PFSK-1 (cell line): ENCODE measurements at regions not wholly inside any gene's neighbourhood (a gene's known extent, or its start where the extent isn't known, plus 50 kb on each side); places are given as distances from the start of the nearest gene placed in this dataset.

Source experiments
- FOXP2 ChIP-seq: optimal IDR thresholded peaks from 2 replicates; pipeline ENCODE3; 2011; ENCODE audit warnings: borderline replicate concordance, control low read depth, inconsistent platforms; ENCODE audit not compliant: insufficient read depth; ENCODE audit errors: extremely low read length, extremely low read depth
- POLR2AphosphoS5 ChIP-seq: IDR thresholded peaks from 2 replicates; pipeline ENCODE4 v1.6.1; 2012; ENCODE audit warnings: low read depth, mild to moderate bottlenecking, control low read depth, low read length, moderate library complexity
- SIN3A ChIP-seq: IDR thresholded peaks from 2 replicates; pipeline ENCODE4 v1.6.1; 2012; ENCODE audit warnings: mild to moderate bottlenecking, low read length, moderate library complexity, borderline replicate concordance; ENCODE audit not compliant: insufficient read depth
- TAF1 ChIP-seq: IDR thresholded peaks from 2 replicates; pipeline ENCODE4 v1.6.1; 2012; ENCODE audit warnings: low read length, control low read depth, borderline replicate concordance; ENCODE audit not compliant: insufficient read depth
- TF ChIP-seq, protein P1 (sequence below), 2 experiments: IDR thresholded peaks; 2 replicates each; pipeline versions ENCODE4 v1.6.1 to v1.8.0; 2011 to 2012; ENCODE audit warnings: low read depth in 2 of 2, low read length in 2 of 2, control low read depth in 1 of 2, inconsistent platforms in 1 of 2, mild to moderate bottlenecking in 1 of 2, moderate library complexity in 1 of 2; ENCODE audit not compliant: insufficient read depth in 1 of 2

DNA sequence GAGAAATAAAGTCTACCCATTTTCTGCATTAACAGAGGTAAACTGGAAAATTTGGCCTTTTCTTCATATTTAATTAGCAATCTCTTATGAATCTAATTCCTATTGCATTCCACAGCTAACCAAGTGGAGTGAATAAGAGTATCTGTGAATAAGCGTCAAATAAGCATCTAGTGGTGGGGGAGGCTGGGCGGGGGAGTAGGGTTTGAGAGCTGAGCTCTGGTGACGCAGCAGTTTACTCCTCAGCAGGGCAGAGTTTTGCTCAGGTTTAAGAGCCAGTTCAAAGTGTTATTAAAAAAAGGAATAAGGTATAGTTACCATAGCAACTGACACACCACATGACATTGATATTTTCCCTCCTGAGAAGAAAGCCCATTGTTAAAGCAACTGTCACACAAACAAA is 1346.8 kb upstream of the CELF2 start:
- TF ChIP-seq, protein P1, sequence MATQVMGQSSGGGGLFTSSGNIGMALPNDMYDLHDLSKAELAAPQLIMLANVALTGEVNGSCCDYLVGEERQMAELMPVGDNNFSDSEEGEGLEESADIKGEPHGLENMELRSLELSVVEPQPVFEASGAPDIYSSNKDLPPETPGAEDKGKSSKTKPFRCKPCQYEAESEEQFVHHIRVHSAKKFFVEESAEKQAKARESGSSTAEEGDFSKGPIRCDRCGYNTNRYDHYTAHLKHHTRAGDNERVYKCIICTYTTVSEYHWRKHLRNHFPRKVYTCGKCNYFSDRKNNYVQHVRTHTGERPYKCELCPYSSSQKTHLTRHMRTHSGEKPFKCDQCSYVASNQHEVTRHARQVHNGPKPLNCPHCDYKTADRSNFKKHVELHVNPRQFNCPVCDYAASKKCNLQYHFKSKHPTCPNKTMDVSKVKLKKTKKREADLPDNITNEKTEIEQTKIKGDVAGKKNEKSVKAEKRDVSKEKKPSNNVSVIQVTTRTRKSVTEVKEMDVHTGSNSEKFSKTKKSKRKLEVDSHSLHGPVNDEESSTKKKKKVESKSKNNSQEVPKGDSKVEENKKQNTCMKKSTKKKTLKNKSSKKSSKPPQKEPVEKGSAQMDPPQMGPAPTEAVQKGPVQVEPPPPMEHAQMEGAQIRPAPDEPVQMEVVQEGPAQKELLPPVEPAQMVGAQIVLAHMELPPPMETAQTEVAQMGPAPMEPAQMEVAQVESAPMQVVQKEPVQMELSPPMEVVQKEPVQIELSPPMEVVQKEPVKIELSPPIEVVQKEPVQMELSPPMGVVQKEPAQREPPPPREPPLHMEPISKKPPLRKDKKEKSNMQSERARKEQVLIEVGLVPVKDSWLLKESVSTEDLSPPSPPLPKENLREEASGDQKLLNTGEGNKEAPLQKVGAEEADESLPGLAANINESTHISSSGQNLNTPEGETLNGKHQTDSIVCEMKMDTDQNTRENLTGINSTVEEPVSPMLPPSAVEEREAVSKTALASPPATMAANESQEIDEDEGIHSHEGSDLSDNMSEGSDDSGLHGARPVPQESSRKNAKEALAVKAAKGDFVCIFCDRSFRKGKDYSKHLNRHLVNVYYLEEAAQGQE (IDR thresholded peaks at IDR 0.05; ENCODE audit: insufficient read depth in 1 of 2, low read depth in 2 of 2, low read length in 2 of 2), result no peak
- TF ChIP-seq TAF1, result no peak
- TF ChIP-seq POLR2AphosphoS5, result no peak
- no peak for TF ChIP-seq SIN3A
- TF ChIP-seq FOXP2, result no peak

DNA sequence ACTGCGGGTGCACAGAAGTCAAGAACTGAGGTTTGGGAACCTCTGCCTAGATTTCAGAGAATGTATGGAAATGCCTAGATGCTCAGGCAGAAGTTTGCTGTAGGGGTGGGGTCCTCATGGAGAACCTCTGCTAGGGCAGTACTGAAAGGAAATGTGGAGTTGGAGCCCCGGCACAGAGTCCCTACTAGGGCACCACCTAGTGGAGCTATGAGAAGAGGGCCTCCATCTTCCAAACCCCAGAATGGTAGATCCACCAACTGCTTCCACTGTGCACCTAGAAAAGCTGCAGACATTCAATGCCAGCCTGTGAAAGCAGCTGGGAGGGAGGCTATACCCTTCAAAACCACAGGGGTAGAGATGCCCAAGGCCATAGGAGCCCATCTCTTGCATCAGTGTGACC is 1336.0 kb upstream of the CELF2 start:
- TF ChIP-seq, protein P1 (IDR thresholded peaks at IDR 0.05; ENCODE audit: insufficient read depth in 1 of 2, low read depth in 2 of 2, low read length in 2 of 2), result no peak
- TF ChIP-seq POLR2AphosphoS5, result no peak
- no peak for TF ChIP-seq TAF1
- TF ChIP-seq FOXP2, result no peak
- no peak for TF ChIP-seq SIN3A

GRCh38 chr10:9682802-9683201 is 1334.9 kb upstream of the CELF2 start:
- TF ChIP-seq POLR2AphosphoS5 (no peak), SIN3A (no peak), TAF1 (no peak), FOXP2 (no peak)
- TF ChIP-seq, protein P1 (IDR thresholded peaks at IDR 0.05; ENCODE audit: insufficient read depth in 1 of 2, low read depth in 2 of 2, low read length in 2 of 2), result no peak

DNA sequence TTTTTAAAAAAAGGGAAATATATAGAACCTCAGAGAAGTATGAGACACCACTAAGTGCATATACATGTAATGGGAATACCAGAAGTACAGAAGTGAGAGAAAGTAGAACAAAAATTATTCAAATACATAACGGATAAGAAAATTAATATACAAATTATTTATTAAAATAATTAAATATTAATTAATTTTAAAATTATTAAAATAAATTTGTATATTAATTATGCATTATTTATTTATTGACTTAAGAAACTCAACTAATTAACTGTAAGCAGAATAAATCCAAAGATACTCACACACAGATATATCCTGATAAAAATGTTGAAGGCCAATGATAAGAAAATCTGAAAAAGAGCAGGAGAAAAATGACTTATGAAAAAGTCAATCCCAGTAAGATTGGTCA is 1333.5 kb upstream of the CELF2 start:
- TF ChIP-seq FOXP2 (no peak), POLR2AphosphoS5 (no peak), SIN3A (no peak), TAF1 (no peak)
- TF ChIP-seq, protein P1 (IDR thresholded peaks at IDR 0.05; ENCODE audit: insufficient read depth in 1 of 2, low read depth in 2 of 2, low read length in 2 of 2), result no peak

DNA sequence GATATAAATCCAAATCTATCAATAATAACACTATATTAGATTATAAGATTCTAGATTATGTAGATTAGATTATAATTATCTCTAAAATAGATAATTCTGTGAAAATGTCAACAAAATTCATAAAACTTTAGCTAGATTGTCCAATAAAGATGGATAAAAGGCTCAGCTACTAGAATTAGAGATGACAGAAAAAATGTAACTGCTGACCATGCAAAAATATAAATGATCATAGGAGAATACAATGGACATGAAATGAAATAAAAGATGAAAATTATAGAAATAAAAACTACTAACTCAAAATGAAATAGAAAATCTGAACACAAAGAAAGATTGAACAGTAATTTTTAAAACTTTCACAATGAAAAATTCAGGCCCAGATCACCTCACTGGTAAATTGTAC is 1332.1 kb upstream of the CELF2 start:
- TF ChIP-seq, protein P1 (IDR thresholded peaks at IDR 0.05; ENCODE audit: insufficient read depth in 1 of 2, low read depth in 2 of 2, low read length in 2 of 2), result no peak
- no peak for TF ChIP-seq POLR2AphosphoS5
- TF ChIP-seq FOXP2, result no peak
- no peak for TF ChIP-seq TAF1
- TF ChIP-seq SIN3A, result no peak
